ENCODE measurements at regions not wholly inside any gene's neighbourhood (a gene's known extent, or its start where the extent isn't known, plus 50 kb on each side); places are given as distances from the start of the nearest gene placed in this dataset.

GRCh38 chr3:118683636-118684035, 351.0 kb downstream of the IGSF11 start:
- intact Hi-C loops (cut with micrococcal nuclease), result no loop called here
- Histone ChIP-seq H3K4me3 (no peak overlapping the region), H3K9me3 (replicated peaks) (no peaks in the 10 kb centered on the region), H3K36me3 (no peaks in the 10 kb centered on the region), H3K4me1 (no peaks in the 10 kb centered on the region), H3K27ac (replicated peaks) (no peak overlapping the region), H3K27me3 (ENCODE audit: low read depth) (peaks cover 20% of the 10 kb centered on the region)
- DNase-seq, result no peak
- TF ChIP-seq CTCF (IDR thresholded peaks at IDR 0.05; ENCODE audit: borderline replicate concordance), result no peak

- intact Hi-C loops (cut with micrococcal nuclease), result no loop called here
- H3K36me3 ChIP-seq, result no peaks in the 10 kb centered on the region
- TF ChIP-seq CTCF (IDR thresholded peaks at IDR 0.05; ENCODE audit: borderline replicate concordance), result no peak
- no peaks in the 10 kb centered on the region for H3K4me1 ChIP-seq
- no peak for DNase-seq
- no peak overlapping the region for H3K27ac ChIP-seq (replicated peaks)
- H3K4me3 ChIP-seq, result no peak overlapping the region
- H3K9me3 ChIP-seq (replicated peaks), result no peaks in the 10 kb centered on the region
- H3K27me3 ChIP-seq (ENCODE audit: low read depth), result peaks cover 11% of the 10 kb centered on the region
These were observed 346.2 kb downstream of the IGSF11 start for GRCh38 chr3:118688396-118688884.

- intact Hi-C loops (cut with micrococcal nuclease), result no loop called here
- Histone ChIP-seq H3K27ac (replicated peaks) (no peak overlapping the region), H3K4me3 (no peak overlapping the region), H3K4me1 (no peaks in the 10 kb centered on the region), H3K9me3 (replicated peaks) (peaks cover 4% of the 10 kb centered on the region), H3K27me3 (ENCODE audit: low read depth) (no peaks in the 10 kb centered on the region), H3K36me3 (no peaks in the 10 kb centered on the region)
- DNase-seq, result no peak
- TF ChIP-seq CTCF (IDR thresholded peaks at IDR 0.05; ENCODE audit: borderline replicate concordance), result no peak
These were observed 342.2 kb downstream of the IGSF11 start for GRCh38 chr3:118692416-118692815.

- no peak overlapping the region for H3K27ac ChIP-seq (replicated peaks)
- intact Hi-C loops (cut with micrococcal nuclease), result no loop called here
- no peaks in the 10 kb centered on the region for H3K36me3 ChIP-seq
- no peaks in the 10 kb centered on the region for H3K9me3 ChIP-seq (replicated peaks)
- no peak for TF ChIP-seq CTCF (IDR thresholded peaks at IDR 0.05; ENCODE audit: borderline replicate concordance)
- H3K4me3 ChIP-seq, result no peak overlapping the region
- peaks cover 6% of the 10 kb centered on the region for H3K27me3 ChIP-seq (ENCODE audit: low read depth)
- no peaks in the 10 kb centered on the region for H3K4me1 ChIP-seq
- no peak for DNase-seq
These were observed 329.0 kb downstream of the IGSF11 start for GRCh38 chr3:118705487-118706219.

GRCh38 chr3:118707991-118708390, 326.7 kb downstream of the IGSF11 start:
- peaks cover 6% of the 10 kb centered on the region for H3K27me3 ChIP-seq (ENCODE audit: low read depth)
- H3K4me1 ChIP-seq, result no peaks in the 10 kb centered on the region
- intact Hi-C loops (cut with micrococcal nuclease), result no loop called here
- TF ChIP-seq CTCF (IDR thresholded peaks at IDR 0.05; ENCODE audit: borderline replicate concordance), result no peak
- H3K9me3 ChIP-seq (replicated peaks), result no peaks in the 10 kb centered on the region
- H3K27ac ChIP-seq (replicated peaks), result no peak overlapping the region
- H3K36me3 ChIP-seq, result no peaks in the 10 kb centered on the region
- no peak overlapping the region for H3K4me3 ChIP-seq
- DNase-seq, result no peak
